Activated CD4-positive, alpha-beta T cell treated with anti-CD3 and anti-CD28 coated beads for 36 hours (primary cell): ENCODE measurements at regions not wholly inside any gene's neighbourhood (a gene's known extent, or its start where the extent isn't known, plus 50 kb on each side); places are given as distances from the start of the nearest gene placed in this dataset.
"Not testable (repeated sequence)": the region's sequence is repeated elsewhere in the genome, so short reads cannot be mapped to it uniquely, and the experiment has no call there.

Experiments
- ATAC-seq: fragments of 200-7000 bp; cut with Tn5 transposase; one replicate; pipeline ENCODE4 v1.10.0; 2021; ENCODE audit warnings: mild to moderate bottlenecking, moderate library complexity
- CTCF ChIA-PET: fragments of 350-600 bp; sonication (Branson Sonifier 250); formaldehyde crosslinking; loops from one replicate; lab custom pipeline; 2021; ENCODE audit warnings: antibody characterized with exemption; lab: Charles Lee
- POLR2A ChIA-PET: fragments of 350-600 bp; sonication (Branson Sonifier 250); formaldehyde crosslinking; loops from one replicate; lab custom pipeline; 2021; ENCODE audit warnings: antibody characterized with exemption, inconsistent platforms; lab: Charles Lee
- DNase-seq: peaks from one replicate; pipeline ENCODE4 v3.0.0-alpha.2; 2020
- H3K27ac Mint-ChIP-seq: one replicate; pipeline ENCODE4 v1.8.0; 2021; ENCODE audit warnings: mixed read lengths
- H3K27me3 Mint-ChIP-seq: one replicate; pipeline ENCODE4 v1.8.0; 2021; ENCODE audit warnings: mixed read lengths
- H3K36me3 Mint-ChIP-seq: one replicate; pipeline ENCODE4 v1.8.0; 2021; ENCODE audit warnings: low read depth, mixed read lengths
- H3K4me1 Mint-ChIP-seq: one replicate; pipeline ENCODE4 v1.8.0; 2021; ENCODE audit warnings: mixed read lengths
- H3K4me3 Mint-ChIP-seq: one replicate; pipeline ENCODE4 v1.8.0; 2021; ENCODE audit warnings: mild to moderate bottlenecking, moderate library complexity, mixed read lengths
- H3K9me3 Mint-ChIP-seq: one replicate; pipeline ENCODE4 v1.8.0; 2021; ENCODE audit warnings: low read depth, mixed read lengths
- intact Hi-C, 2 experiments: fragments of 100-400 bp; cut with DNase I in 1 of 2; cut with micrococcal nuclease in 1 of 2; formaldehyde crosslinking; loops; one replicate each; pipeline versions ENCODE4 v1.14.2 to v1.15.1; 2022 to 2024; cut with DNase I, micrococcal nuclease

DNA sequence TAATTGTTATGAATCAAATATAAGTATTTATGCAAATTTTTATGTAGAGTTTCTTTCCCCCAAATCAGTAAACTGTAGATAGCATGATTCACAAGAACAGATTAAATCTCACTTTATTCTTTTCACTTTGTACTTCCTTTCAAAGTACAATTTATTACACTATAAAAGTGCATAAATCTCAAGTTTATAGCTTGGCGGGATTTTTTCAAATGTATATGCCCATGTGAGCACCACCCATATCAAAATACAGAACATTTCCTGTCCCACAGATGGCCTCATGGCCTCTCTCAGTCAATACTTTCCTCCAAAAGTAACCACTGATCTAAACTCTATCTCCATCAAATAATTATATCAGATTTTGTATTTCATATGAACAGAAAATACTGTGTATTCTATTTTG is 196.1 kb upstream of the THRB start:
- no peak for DNase-seq
- peaks cover 3% of the 10 kb centered on the region for H3K4me1 Mint-ChIP-seq
- no peak for ATAC-seq
- H3K4me3 Mint-ChIP-seq = no peak overlapping the region
- H3K36me3 Mint-ChIP-seq = no peaks in the 10 kb centered on the region
- no peak overlapping the region for H3K27ac Mint-ChIP-seq
- CTCF ChIA-PET = no interaction called here
- POLR2A ChIA-PET = no interaction called here
- intact Hi-C loops = no loop called here
- peaks cover 9% of the 10 kb centered on the region for H3K27me3 Mint-ChIP-seq
- peaks cover 2% of the 10 kb centered on the region for H3K9me3 Mint-ChIP-seq

DNA sequence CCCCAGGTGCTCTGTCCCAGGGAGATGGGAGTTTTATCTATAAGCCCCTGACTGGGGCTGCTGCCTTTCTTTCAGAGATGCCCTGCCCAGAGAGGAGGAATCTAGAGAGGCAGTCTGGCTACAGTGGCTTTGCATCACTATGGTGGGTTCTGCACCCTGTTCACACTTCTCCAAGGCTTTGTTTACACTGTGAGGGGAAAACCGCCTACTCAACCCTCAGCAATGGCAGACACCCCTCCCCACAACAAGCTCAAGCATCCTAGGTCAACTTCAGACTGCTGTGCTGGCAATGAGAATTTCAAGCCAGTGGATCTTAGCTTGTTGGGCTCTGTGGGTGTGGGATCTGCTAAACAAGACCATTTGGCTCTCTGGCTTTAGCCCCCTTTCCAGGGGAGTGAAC is 204.4 kb upstream of the THRB start:
- H3K9me3 Mint-ChIP-seq, POLR2A ChIA-PET, H3K4me3 Mint-ChIP-seq, H3K27me3 Mint-ChIP-seq, CTCF ChIA-PET, intact Hi-C loops, ATAC-seq, DNase-seq, H3K4me1 Mint-ChIP-seq, H3K36me3 Mint-ChIP-seq, H3K27ac Mint-ChIP-seq: not testable (repeated sequence)

DNA sequence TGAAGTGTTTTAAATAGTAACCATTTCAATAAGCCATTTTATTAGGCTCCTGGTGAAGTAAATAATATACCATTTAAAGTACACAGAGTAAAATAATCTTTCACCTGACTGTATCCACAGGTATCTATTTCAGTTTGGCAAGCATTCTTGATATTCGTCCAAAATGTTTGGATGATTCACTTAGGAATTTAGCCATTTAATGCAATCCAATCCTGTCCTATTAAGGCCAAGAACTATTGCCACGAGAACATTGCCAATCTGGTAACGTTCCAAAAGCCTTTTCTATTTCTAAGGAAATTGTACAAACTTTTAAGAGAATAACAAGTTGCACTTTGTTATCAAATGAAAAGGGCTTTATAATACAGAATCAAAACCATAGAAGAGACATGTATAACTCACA is 209.8 kb upstream of the THRB start:
- no peak overlapping the region for H3K4me3 Mint-ChIP-seq
- H3K9me3 Mint-ChIP-seq = no peaks in the 10 kb centered on the region
- CTCF ChIA-PET = interaction anchor here (1.5 to 1.6 kb wide), 2 partner anchors 11 to 24 kb away, joined by 4 to 6 read pairs; no protein-coding TSS in a partner anchor
- intact Hi-C loops = no loop called here
- H3K36me3 Mint-ChIP-seq = no peaks in the 10 kb centered on the region
- no peak for DNase-seq
- peaks cover 3% of the 10 kb centered on the region for H3K27me3 Mint-ChIP-seq
- H3K4me1 Mint-ChIP-seq = no peaks in the 10 kb centered on the region
- no peak overlapping the region for H3K27ac Mint-ChIP-seq
- POLR2A ChIA-PET = no interaction called here
- ATAC-seq = no peak

DNA sequence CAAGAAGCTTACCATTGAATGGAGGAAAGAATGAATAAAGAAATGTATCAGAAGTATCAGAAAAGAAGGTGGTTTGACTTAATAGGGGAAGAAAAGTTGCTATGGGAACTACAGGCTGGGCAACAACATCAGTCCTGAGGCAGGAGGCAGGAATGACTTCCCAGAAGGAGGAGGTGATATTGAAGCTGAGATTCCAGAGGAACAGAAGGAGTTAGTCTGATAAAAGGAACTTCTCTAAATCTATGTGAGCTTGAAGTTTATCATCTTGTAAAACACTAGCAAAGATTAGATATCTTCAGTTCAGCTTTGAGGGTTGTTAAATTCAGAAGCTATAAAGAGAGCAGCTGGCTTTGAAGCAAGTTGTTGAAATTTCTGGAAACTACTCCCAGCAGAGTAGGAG is 213.3 kb upstream of the THRB start:
- Mint-ChIP-seq H3K36me3 (no peaks in the 10 kb centered on the region), H3K27ac (no peak overlapping the region), H3K4me1 (no peaks in the 10 kb centered on the region), H3K4me3 (no peak overlapping the region), H3K9me3 (no peaks in the 10 kb centered on the region), H3K27me3 (peaks cover 3% of the 10 kb centered on the region)
- no peak for ATAC-seq
- intact Hi-C loops = no loop called here
- no peak for DNase-seq
- ChIA-PET POLR2A (no interaction called here), CTCF (no interaction called here)

DNA sequence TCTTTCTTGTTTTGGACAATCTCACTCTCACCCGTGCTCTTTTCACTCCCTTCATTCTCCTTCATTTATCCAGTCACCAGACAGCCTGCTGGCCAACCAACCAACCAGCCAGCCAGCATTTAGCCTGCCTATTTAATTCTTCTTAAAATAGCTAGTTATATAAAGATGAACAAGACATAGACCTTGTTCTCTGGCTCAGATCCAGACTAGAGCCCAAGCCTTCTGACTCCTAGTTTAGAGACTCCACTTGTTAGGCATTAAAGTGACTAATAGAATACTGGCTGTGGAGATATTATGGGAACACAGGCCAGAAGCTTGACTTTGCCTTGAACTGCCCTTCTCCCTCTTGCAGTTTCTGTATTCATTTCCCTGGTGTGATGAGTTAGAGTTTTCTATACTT is 215.3 kb upstream of the THRB start:
- Mint-ChIP-seq H3K27ac (no peak overlapping the region), H3K4me3 (no peak overlapping the region), H3K4me1 (no peaks in the 10 kb centered on the region), H3K36me3 (no peaks in the 10 kb centered on the region), H3K9me3 (no peaks in the 10 kb centered on the region), H3K27me3 (no peaks in the 10 kb centered on the region)
- intact Hi-C loops = no loop called here
- DNase-seq = no peak
- CTCF ChIA-PET = no interaction called here
- POLR2A ChIA-PET = no interaction called here
- ATAC-seq = no peak

DNA sequence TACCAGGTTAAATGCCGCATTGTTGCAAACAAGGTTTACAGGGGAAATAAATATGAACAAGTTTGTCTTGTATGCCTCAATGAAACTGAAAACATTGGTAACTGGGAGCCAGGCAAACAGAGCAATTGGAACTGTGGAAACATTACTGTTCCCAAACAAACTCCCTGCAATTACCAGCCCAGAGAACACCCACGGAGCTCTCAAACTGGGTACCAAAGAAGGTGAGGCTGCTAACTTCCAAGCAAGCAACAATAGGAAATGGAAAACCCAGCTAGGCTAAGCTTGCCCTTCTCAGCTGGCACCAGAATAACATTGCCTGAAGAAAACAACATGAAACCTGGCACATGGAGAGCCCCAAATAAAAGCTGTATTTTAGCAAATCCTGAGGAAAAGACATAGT is 218.9 kb upstream of the THRB start:
- no peak overlapping the region for H3K4me3 Mint-ChIP-seq
- H3K27me3 Mint-ChIP-seq = no peaks in the 10 kb centered on the region
- H3K4me1 Mint-ChIP-seq = no peaks in the 10 kb centered on the region
- intact Hi-C loops = no loop called here
- DNase-seq (no peak), ATAC-seq (no peak)
- no peak overlapping the region for H3K27ac Mint-ChIP-seq
- ChIA-PET POLR2A (no interaction called here), CTCF (no interaction called here)
- no peaks in the 10 kb centered on the region for H3K36me3 Mint-ChIP-seq
- H3K9me3 Mint-ChIP-seq = no peaks in the 10 kb centered on the region

DNA sequence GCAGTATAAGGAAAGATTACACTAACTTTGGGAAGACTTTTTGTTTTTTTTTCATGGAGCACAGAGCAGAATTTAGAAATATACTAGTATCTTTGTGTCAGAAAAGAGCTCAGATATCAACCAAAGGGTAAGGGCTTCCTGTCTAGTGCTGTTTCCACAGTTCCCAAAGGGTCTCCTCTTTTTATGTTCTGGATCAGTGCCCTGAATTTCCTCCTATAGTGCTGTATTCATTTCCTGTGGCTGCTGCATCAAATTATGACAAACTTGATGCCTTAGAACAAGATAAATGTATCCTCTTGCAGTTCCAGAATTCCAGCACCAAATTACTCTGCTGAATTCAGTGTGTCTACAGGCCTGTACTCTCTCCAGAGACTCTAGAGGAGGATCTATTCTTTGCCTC is 219.8 kb upstream of the THRB start:
- no peaks in the 10 kb centered on the region for H3K36me3 Mint-ChIP-seq
- no peaks in the 10 kb centered on the region for H3K27me3 Mint-ChIP-seq
- ATAC-seq (no peak), DNase-seq (no peak)
- H3K27ac Mint-ChIP-seq = no peak overlapping the region
- H3K4me1 Mint-ChIP-seq = no peaks in the 10 kb centered on the region
- ChIA-PET CTCF (no interaction called here), POLR2A (no interaction called here)
- no peaks in the 10 kb centered on the region for H3K9me3 Mint-ChIP-seq
- H3K4me3 Mint-ChIP-seq = no peak overlapping the region
- intact Hi-C loops = no loop called here

DNA sequence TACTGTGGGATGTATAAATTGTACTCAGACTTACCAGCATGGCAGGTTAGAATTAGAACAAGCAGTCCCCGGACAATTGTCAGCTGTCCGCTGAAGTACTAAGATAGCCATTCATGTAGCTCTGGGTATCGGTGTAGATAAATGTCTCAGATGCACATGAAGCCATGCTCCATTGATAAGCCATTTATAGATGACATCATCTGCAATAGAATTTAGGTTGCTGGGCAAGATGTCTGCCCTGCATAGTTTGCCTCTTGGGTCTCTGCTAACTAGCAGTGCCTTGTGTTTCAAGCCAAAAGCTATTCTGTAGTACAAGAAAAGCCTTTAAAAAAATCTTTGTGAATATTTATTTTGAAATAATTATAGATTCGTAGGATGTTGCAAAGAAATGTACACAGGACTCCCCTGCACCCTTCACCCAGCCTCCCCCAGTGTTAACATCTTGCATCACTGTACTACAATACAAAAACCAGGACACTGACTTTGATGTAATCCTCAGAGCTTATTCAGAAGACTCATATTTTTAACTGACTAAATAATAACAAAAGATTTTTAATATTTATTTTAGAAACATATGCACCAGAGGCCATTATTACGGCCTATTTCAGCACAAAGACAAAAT is 220.6 kb upstream of the THRB start:
- ATAC-seq = no peak
- intact Hi-C loops = no loop called here
- H3K4me3 Mint-ChIP-seq = no peak overlapping the region
- CTCF ChIA-PET = interaction anchor here (1.4 kb wide), 1 partner anchor 12 kb away, joined by 6 read pairs; no protein-coding TSS in a partner anchor
- POLR2A ChIA-PET = no interaction called here
- no peaks in the 10 kb centered on the region for H3K36me3 Mint-ChIP-seq
- no peak for DNase-seq
- no peak overlapping the region for H3K27ac Mint-ChIP-seq
- H3K4me1 Mint-ChIP-seq = no peaks in the 10 kb centered on the region
- H3K9me3 Mint-ChIP-seq = no peaks in the 10 kb centered on the region
- H3K27me3 Mint-ChIP-seq = no peaks in the 10 kb centered on the region

DNA sequence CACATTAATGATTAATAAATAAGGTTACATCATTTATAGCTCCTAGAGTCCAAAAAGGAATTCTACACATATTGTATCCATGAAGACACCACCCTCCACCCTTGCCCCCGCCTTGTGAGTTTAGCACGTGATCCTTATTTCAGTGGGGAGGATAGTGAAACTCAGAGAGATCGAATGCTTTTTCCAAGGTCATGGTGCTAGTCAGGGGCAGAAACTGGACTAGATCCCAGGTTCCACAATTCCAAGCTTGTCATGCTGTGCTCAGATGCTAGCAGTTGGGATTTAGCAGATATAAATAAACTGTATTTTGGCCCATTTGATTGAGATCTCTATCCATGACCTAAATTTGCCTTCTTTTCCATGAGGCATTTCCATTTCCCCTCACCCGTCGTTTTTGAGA is 227.4 kb upstream of the THRB start:
- CTCF ChIA-PET = interaction anchor here (0.7 kb wide), 1 partner anchor 877 kb away, joined by 5 read pairs; no protein-coding TSS in a partner anchor
- no peaks in the 10 kb centered on the region for H3K9me3 Mint-ChIP-seq
- ATAC-seq (no peak), DNase-seq (no peak)
- H3K27me3 Mint-ChIP-seq = no peaks in the 10 kb centered on the region
- H3K4me1 Mint-ChIP-seq = no peaks in the 10 kb centered on the region
- intact Hi-C loops = no loop called here
- no peak overlapping the region for H3K27ac Mint-ChIP-seq
- H3K4me3 Mint-ChIP-seq = no peak overlapping the region
- H3K36me3 Mint-ChIP-seq = no peaks in the 10 kb centered on the region
- POLR2A ChIA-PET = no interaction called here

DNA sequence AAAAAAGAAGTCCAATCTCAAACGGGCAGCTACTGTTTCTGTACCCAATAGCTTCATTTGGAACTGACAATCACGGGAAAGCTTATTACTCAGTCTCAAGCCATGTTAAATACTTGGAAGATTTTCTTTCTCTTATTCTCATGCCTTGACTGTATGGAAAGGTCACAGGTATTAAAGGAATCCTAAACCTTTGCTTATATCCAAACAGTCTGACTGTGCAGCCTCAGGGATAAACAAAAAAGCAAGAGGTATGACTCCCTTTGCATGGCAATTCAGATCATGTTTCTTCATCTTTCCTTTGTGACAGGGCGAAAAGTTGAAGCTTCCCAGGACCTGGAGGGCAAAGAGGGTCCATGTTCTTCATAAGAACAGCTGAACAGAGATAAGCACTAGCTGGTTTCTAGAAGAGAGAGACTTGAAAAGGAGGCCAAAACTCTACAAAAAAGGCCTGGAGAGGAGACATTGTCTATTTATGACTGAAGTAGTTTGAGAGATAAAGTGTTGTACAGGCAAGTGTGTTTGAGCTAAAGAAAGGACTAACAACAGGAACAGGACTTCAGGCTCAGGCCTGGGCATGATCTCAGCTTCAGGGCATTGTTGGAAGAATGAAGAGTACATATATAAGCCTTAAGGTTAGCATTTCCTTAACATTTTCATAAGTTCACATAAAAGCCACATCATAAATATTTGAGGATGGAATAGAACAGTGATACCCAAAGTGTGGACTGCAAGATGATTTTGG is 231.0 kb upstream of the THRB start:
- H3K27me3 Mint-ChIP-seq = no peaks in the 10 kb centered on the region
- no peaks in the 10 kb centered on the region for H3K9me3 Mint-ChIP-seq
- H3K4me3 Mint-ChIP-seq = no peak overlapping the region
- no peak overlapping the region for H3K27ac Mint-ChIP-seq
- POLR2A ChIA-PET = no interaction called here
- DNase-seq (no peak), ATAC-seq (no peak)
- CTCF ChIA-PET = interaction anchor here (0.6 kb wide), 1 partner anchor 494 kb away, joined by 3 read pairs; no protein-coding TSS in a partner anchor
- intact Hi-C loops = no loop called here
- no peaks in the 10 kb centered on the region for H3K4me1 Mint-ChIP-seq
- H3K36me3 Mint-ChIP-seq = no peaks in the 10 kb centered on the region

DNA sequence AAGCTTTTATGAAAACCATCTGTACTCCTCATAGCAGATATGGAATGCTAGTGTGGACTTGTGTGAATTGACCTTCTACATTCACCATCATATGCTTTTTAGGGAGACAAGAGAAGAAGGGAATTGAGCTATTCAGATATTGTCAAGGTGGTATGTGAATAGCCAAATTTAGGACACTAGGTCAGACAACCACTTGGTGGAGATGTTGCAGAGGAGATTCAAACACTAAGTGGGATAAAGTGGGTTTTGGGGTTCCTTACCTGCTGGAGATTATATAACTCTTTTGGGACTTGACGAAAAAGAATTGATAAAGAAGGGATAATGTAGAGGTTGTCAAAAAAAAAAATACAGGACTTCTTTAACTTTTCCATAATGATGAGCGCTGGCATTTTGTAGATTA is 231.8 kb upstream of the THRB start:
- ChIA-PET POLR2A (no interaction called here), CTCF (no interaction called here)
- no peaks in the 10 kb centered on the region for H3K4me1 Mint-ChIP-seq
- H3K27me3 Mint-ChIP-seq = no peaks in the 10 kb centered on the region
- no peak overlapping the region for H3K27ac Mint-ChIP-seq
- ATAC-seq (no peak), DNase-seq (no peak)
- H3K4me3 Mint-ChIP-seq = no peak overlapping the region
- no peaks in the 10 kb centered on the region for H3K36me3 Mint-ChIP-seq
- no peaks in the 10 kb centered on the region for H3K9me3 Mint-ChIP-seq
- intact Hi-C loops = no loop called here

DNA sequence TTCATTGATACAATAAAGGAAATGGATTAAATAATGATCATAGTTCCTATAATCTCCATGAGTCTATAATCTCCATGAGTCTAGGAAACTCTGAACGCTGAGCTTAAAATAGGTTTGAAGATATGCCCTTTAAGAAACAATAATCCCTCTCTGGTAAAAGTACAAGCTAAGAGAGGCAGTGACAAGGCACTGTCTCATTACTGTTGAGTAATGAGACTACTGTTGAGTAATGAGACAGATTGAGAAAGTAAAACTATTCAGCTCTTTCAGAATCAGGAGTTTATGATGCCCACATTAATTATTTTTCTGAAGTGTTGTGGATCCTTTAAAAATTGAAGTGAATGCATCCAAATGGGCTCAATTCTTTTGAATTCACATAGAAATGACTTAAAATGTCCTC is 235.5 kb upstream of the THRB start:
- Mint-ChIP-seq H3K4me1 (no peaks in the 10 kb centered on the region), H3K27me3 (no peaks in the 10 kb centered on the region), H3K4me3 (no peak overlapping the region), H3K9me3 (no peaks in the 10 kb centered on the region), H3K36me3 (no peaks in the 10 kb centered on the region), H3K27ac (no peak overlapping the region)
- DNase-seq (no peak), ATAC-seq (no peak)
- ChIA-PET CTCF (interaction anchor here (0.8 kb wide), 1 partner anchor 48 kb away, joined by 5 read pairs; no protein-coding TSS in a partner anchor), POLR2A (no interaction called here)
- intact Hi-C loops = no loop called here
